H54 (cell line): ENCODE measurements at regions not wholly inside any gene's neighbourhood (a gene's known extent, or its start where the extent isn't known, plus 50 kb on each side); places are given as distances from the start of the nearest gene placed in this dataset.
"Not testable (repeated sequence)": the region's sequence is repeated elsewhere in the genome, so short reads cannot be mapped to it uniquely, and the experiment has no call there.

Experiments used
- DNase-seq: peaks from one replicate; pipeline ENCODE4 v3.0.0; 2011; ENCODE audit warnings: low spot score, mixed read lengths; ENCODE audit not compliant: insufficient read length
- FAIRE-seq: peaks from 3 replicates; lab custom pipeline; 2011; peaks lifted over from hg19 to GRCh38; lab: Jason Lieb, UNC
- POLR2A ChIP-seq: IDR thresholded peaks from 2 replicates; pipeline ENCODE4 v1.6.1; 2011; ENCODE audit warnings: low read depth, mild to moderate bottlenecking, low read length

GRCh38 chr21:38097789-38098188, 159.0 kb upstream of the KCNJ15 start:
- FAIRE-seq: no peak
- TF ChIP-seq POLR2A: no peak
- DNase-seq: no peak

- FAIRE-seq (no peak), DNase-seq (no peak)
- no peak for TF ChIP-seq POLR2A
These were observed 144.5 kb upstream of the KCNJ15 start for GRCh38 chr21:38112219-38112789.

GRCh38 chr21:38114717-38115333, 142.0 kb upstream of the KCNJ15 start:
- DNase-seq (no peak), FAIRE-seq (no peak)
- TF ChIP-seq POLR2A: no peak

- FAIRE-seq (no peak), DNase-seq (no peak)
- no peak for TF ChIP-seq POLR2A
These were observed 140.9 kb upstream of the KCNJ15 start for GRCh38 chr21:38115870-38116269.

GRCh38 chr21:38119793-38120192, 137.0 kb upstream of the KCNJ15 start:
- FAIRE-seq: no peak
- no peak for TF ChIP-seq POLR2A
- no peak for DNase-seq

GRCh38 chr21:38120679-38120983, 136.2 kb upstream of the KCNJ15 start:
- not testable (repeated sequence) for FAIRE-seq, DNase-seq

GRCh38 chr21:38120984-38121855, 135.6 kb upstream of the KCNJ15 start:
- FAIRE-seq: no peak
- no peak for TF ChIP-seq POLR2A
- DNase-seq: no peak

GRCh38 chr21:38121888-38122720, 134.7 kb upstream of the KCNJ15 start:
- FAIRE-seq (no peak), DNase-seq (no peak)
- no peak for TF ChIP-seq POLR2A

- no peak for TF ChIP-seq POLR2A
- DNase-seq (no peak), FAIRE-seq (no peak)
These were observed 133.2 kb upstream of the KCNJ15 start for GRCh38 chr21:38123626-38124025.

GRCh38 chr21:38126666-38127303, 130.0 kb upstream of the KCNJ15 start:
- TF ChIP-seq POLR2A: no peak
- DNase-seq (peak; percentile 43), FAIRE-seq (no peak)

GRCh38 chr21:38129711-38130110, 127.1 kb upstream of the KCNJ15 start:
- no peak for TF ChIP-seq POLR2A
- FAIRE-seq (no peak), DNase-seq (no peak)

GRCh38 chr21:38133240-38133639, 123.6 kb upstream of the KCNJ15 start:
- DNase-seq (no peak), FAIRE-seq (no peak)
- no peak for TF ChIP-seq POLR2A

- DNase-seq (no peak), FAIRE-seq (no peak)
- no peak for TF ChIP-seq POLR2A
These were observed 122.5 kb upstream of the KCNJ15 start for GRCh38 chr21:38134084-38134873.
